Right lobe of liver (tissue), 4 donors: ENCODE measurements at regions not wholly inside any gene's neighbourhood (a gene's known extent, or its start where the extent isn't known, plus 50 kb on each side); places are given as distances from the start of the nearest gene placed in this dataset.

Experiments used
- POLR2A ChIP-seq: fragments of 450-650 bp; IDR thresholded peaks from one replicate; pipeline ENCODE4 v1.6.1; 2017; ENCODE audit warnings: antibody characterized with exemption, mild to moderate bottlenecking
- TF ChIP-seq, protein P1 (sequence below), 4 donors: fragments of 200-600 bp in 3 of 4; fragments of 450-650 bp in 1 of 4; IDR thresholded peaks; one replicate each; pipeline versions ENCODE4 v1.5.1 to v1.8.0; 2016 to 2022; ENCODE audit warnings: antibody characterized with exemption in 4 of 4, mild to moderate bottlenecking in 2 of 4
- donor health status: DM: no; HTN: no; CAD: no.
- donor health status: DM: no; HTN: no; CAD: no.
- donor health status: DM: no; HTN: yes; CAD: no.

DNA sequence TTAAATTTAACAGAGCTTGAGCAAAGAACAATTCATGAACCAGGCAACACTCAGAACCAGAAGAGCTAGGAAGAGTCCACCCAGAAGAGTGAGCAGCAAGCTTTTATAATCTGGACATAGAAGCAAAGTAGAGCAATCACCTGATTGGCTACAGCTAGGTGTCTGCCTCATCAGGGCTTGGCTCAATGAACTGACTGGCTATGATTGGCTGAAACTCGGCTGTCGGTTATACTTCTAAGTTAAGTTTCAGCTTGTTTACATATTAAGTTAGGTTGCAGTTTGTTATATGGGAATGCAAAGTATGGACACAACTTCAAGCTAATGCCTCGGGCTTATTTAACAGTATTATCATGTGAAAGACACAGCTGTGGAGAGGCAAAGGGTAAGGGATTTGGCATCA, 63.2 kb upstream of the NABP1 start:
- TF ChIP-seq POLR2A = no peak
- TF ChIP-seq, protein P1, sequence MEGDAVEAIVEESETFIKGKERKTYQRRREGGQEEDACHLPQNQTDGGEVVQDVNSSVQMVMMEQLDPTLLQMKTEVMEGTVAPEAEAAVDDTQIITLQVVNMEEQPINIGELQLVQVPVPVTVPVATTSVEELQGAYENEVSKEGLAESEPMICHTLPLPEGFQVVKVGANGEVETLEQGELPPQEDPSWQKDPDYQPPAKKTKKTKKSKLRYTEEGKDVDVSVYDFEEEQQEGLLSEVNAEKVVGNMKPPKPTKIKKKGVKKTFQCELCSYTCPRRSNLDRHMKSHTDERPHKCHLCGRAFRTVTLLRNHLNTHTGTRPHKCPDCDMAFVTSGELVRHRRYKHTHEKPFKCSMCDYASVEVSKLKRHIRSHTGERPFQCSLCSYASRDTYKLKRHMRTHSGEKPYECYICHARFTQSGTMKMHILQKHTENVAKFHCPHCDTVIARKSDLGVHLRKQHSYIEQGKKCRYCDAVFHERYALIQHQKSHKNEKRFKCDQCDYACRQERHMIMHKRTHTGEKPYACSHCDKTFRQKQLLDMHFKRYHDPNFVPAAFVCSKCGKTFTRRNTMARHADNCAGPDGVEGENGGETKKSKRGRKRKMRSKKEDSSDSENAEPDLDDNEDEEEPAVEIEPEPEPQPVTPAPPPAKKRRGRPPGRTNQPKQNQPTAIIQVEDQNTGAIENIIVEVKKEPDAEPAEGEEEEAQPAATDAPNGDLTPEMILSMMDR (IDR thresholded peaks at IDR 0.05) = no peak
